Fibroblast of skin of left biceps (primary cell): ENCODE measurements at regions not wholly inside any gene's neighbourhood (a gene's known extent, or its start where the extent isn't known, plus 50 kb on each side); places are given as distances from the start of the nearest gene placed in this dataset.

Experiments
- DNase-seq, 2 experiments: peaks; one replicate each; pipeline ENCODE4 v3.0.0-alpha.2; 2013; ENCODE audit warnings: low read depth in 2 of 2

DNA sequence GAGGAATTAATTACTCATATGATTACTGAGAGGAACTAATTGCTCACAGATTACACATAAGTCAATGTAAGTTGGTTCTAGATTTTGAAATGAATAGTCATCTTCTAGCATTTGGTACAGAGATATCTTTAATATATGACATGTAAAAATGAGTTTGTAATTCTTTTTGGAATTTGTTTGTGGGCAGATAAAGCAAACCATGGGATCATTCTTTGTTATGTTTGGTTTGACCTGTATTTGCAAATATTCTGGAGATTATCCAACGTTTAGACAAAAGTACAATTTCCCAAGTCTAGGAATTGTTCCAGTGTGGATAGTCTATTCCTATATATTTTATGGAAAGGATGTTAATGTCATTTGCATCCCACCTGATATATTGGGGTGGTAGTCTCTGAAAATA lies 309.6 kb upstream of the EDNRB start:
- DNase-seq = no peak

DNA sequence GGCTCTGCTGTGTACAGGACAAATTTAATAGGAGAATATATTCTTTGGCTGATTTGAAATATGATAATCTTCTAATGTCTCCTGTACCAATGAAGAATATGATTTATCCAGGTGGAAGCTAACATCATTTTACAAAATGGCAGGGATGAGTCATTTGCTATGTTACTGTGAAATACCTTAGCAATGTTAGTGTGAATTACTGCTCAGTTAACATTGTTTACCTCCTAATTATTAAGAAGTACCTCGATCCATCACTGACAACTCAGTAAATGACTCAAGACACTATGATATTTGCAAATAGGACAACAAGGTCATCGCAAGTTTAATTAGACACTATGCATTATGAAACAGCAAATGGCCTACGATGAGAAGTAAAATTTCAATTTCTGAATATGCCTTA lies 309.1 kb upstream of the EDNRB start:
- no peak for DNase-seq

DNA sequence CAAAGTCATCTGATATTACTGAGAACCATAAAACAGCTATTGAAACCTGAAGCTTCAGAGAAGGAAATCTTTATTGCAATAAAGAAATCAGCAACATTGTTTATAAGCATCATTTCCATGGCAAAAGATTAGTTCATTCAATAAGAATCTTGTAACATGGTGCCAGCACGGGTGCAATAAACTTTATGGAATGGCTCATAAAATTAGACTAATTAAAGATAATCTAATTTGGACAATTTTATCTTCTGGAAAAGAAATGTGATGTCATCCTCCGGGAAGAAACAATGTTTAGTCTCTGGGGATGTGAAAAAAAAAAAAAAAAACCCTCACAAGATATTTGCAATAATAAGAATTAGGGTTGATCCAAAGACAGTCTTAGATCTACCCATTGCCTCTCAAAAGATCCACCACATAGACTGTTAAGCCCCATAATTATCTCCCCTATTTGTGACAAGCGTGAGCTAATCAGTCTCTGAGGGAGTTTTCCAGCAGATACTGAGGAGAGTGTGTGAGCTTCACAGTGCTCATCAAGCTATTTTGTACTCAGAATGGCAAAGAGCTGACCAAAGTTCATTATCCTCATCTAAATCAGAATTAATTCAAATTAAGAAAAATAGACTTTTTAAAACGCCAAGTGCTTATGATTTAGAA lies 297.0 kb upstream of the EDNRB start:
- no peak for DNase-seq

DNA sequence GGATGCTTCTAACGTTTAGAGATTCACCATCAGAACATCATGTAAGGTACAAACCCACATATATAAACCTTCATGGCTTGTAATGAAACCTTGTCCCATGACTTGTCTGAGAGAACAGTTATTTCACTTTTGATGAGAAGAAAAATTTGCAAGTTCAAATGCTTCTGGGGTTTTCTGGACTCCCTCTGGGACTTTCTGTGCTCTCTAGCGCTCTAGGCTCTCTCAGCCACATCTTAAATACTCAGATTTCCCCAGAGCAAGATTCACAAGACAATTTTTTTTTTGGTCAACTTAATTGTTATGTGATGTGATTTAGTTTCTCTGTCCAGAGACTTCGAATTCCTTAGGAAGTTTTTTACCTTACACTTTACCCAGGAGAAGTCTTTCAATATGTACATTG lies 282.8 kb upstream of the EDNRB start:
- no peak for DNase-seq

DNA sequence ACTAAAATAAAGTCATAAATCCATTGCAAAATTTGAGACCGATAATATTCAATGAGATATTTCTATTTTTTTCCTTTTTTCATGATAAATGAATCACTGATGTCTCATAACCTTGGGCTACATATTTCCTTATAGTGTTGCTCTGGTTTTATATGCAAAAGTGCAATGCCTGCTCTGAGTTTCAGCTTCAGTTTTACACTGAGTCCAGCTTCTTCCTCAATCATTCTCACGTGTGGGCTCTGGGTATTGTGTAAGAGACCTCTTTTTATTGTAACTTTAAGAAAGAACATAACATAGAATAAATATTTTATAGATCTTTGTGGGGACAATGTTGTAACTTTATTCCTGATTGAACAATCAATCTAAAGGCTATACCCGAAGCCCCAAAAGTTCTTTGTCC lies 280.2 kb upstream of the EDNRB start:
- no peak for DNase-seq

DNA sequence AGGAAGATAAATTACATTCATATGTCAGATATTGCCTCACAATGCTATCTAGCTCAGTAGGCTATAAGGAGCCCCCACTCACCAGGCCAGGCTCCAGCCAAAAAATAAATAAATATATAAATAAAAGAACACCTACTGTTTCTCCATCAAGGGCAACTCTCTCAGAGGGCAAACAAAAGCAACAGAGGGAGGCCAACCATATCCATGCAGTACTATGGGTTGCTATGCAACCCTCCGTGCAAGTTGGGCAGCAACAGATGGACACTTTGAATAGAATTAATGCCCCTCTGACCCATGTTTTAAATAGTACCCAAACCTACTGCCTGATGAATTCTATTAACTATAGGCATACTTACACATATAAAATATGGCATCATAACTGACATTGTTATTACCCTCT lies 279.8 kb upstream of the EDNRB start:
- DNase-seq = no peak

DNA sequence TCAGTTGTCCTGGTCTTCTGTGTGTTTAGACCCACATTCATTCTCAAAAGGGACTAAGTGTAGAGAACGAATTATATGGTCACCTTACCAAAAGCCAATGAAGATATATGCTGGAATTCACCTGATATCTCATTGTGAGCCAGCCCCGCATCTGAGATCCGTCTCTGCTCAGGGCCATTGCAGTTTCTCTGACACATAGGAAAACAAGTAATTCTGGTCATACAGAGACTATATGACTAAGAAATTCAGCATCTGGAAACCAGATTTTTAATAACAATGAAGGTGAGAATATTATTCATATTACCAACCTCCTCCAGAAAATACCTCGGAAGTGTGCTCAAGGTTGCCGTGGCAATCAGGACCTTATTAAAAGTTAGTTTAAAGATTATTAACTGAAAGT lies 278.6 kb upstream of the EDNRB start:
- no peak for DNase-seq

DNA sequence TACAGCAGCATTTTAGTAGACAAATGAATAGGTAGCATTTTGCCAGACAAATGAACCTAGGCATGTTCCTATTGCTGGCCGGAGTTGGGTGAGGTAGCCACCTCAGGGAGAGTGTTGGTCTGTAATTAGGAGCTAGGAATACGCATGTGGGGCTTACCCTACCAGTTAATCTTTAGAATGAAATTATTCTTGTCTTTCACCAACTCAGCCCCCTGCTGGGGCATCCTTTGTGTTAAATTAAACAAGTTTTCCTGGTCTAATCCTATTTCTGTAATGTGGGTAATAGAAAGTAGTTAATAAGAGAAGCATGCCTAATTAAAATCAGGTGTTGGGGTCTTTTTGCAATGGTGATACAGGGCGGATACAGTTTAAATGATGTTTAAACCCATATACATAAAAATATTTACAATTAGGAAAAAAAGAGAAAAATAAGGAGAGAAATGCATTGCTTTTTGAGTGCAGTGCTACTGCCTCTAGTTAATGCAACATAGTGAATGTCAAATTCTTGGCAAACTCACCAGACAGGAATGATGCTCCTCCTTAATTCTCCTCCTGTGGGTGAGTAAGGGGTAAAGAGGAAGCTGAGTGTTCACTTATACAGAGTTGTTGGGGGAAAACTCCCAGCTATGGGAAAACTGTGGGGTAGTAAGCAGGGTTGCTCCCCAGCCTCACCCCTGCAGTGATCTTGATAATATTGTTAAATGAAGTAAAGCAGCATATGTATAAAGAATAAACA lies 276.4 kb upstream of the EDNRB start:
- DNase-seq = peak in 1 of 2 experiments; percentile 21

DNA sequence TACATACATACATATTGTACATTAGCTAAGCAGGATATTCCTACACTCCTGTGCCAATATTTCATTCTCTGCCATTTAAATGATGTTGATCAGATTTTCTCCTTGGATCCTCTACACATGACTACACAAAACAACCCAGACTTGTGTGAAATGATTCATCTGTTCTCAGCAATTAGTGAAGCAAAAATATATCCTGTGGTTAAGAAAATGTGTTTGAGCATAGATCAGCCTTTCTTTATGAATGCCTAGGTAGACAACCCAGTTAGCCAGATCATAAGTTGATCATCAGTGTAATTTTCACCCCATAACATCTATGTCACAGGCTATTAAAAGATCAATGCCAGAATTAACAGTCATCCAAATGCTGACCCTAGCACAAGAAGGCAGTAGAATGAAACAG lies 275.2 kb upstream of the EDNRB start:
- no peak for DNase-seq

DNA sequence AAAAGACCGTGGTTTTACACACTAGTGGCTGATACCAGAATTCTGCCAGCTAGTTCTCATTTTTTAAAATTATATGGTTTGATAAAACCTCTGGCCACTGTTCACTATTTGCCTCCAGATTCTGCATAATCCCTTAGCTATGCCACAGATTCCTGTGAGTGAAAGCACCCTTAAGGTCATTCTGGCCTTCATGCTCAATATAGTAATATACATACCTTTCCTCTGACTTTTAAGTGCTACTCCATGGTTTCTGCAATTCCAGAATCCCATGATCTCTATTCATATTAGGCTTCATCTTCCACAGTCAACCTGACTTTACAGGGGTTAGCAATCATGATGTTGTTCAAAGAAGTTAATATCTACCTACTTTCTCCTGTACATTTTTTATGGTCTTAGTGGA lies 274.1 kb upstream of the EDNRB start:
- DNase-seq = no peak

DNA sequence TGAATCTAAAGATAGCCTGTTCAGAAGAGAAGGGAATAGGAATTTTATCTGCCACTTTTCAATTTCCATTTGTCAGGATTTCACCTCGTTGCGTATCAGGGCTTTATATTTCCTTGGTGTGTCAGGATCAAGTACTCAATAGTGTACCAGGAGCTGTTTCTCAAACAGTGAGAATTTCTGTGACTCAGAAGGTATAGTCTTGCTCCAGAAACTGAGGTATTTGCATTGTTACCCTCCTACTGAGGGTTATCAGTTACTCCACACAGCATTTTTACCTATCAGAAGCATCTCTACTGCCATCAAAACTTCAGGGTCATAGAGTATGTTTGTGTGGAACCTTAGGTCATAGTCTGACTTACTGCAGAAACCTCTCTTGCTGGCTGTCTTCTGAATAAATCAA lies 271.7 kb upstream of the EDNRB start:
- DNase-seq = no peak

DNA sequence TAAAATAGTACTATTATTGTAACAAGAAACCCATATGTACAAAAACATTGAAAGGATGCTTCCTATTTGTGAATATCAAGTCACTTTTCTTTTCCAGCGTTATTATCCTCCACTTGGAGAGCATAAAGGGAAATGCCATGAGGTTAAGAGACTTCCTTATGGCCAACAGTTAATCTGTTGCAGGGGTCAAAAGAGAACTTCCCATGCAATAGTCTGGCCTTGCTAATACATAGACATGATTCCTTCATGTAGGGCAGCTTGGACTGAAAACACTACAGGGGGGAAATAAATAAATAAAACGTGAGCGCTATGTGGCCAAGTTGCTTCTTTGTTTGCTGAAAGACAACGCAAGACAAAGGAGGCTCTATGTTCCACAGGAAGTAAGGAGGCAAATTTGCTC lies 269.1 kb upstream of the EDNRB start:
- DNase-seq = no peak

DNA sequence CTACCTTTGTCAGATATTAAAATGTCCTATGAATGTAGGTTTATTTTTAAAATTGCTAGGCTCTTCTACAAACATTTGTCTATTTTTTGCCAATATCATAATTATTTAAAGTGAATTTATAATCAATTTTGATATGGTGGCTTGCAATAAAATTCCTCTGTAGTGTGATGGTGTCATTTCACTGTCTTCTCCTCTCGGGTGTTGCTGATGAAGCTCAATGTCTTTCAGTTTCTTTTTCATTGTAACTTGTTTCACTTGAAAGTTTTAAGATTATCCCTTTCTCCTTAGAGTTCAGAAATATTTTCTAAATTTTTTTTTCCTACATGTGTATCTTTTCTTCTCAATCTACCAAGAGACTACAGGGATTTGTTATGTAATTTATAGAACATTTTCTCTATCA lies 267.1 kb upstream of the EDNRB start:
- DNase-seq = no peak

DNA sequence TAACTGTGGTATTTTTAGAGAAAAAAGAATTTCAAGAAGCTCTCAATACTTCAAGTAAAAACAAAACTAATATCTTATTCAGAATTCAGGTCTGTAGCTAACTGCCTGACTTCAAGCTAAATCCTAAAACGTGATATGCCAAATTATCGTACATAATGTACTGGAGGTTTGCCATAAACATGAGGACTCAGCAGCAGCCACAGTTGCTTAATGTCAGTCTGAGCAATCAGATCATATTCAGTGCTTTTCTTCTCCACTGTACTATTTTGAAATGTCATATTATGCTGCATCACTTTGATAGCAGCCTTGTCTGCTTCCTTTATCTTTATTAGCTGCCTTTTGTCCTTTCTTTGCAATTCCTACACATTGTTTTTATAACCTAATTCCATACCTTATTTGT lies 265.1 kb upstream of the EDNRB start:
- no peak for DNase-seq

DNA sequence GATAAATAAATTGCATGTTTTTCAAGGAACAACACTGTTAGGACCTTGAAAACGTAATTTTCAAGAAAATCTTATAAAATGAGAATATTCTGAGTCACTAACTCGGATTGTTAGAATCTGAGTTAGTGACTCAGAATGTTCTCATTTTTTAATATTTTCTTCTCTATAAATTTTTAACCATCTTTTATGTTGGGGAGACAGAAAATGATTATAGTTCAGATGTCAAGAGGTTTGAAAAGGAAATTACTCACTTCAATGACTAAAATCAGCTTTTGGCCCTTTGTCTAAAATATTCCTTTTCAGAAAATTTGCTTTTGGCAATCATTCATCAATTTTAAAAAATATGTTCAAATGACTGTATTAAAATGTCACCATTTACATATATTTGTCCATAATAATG lies 264.2 kb upstream of the EDNRB start:
- DNase-seq = no peak

DNA sequence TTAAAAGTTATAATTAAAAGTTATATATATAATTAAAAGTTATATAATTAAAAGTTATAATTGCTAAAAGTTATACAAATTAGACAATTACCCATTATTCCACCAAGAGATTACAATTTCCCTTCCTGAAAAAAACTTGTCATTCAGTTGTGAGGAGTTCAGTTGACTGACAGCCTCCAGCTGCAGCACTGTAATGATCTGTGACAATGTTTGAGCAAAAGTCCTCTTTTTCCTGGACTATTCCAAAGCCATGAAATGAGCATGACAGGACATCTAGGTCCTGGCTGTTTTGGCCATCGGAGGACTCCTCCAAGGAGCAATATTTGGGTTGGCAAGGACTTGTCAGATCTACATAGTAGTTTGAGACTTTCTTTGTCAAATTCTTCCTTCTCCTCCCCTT lies 258.7 kb upstream of the EDNRB start:
- no peak for DNase-seq

DNA sequence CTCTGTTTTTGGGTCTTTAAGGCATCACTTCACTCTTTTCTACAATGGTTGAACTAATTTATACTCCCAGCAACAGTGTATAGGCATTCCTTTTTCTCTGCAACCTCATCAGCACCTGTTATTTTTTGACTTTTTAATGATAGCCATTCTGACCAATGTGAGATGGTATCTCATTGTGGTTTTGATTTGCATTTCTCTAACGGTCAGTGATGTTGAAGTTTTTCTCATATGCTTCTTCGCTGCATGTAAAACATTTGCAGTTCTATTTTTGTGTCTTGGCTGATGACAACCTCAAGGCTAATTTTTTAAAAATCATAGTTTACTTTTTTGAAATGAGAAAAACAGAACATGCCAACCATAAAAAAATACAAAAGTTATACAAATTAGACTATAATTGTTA lies 258.2 kb upstream of the EDNRB start:
- DNase-seq = no peak

DNA sequence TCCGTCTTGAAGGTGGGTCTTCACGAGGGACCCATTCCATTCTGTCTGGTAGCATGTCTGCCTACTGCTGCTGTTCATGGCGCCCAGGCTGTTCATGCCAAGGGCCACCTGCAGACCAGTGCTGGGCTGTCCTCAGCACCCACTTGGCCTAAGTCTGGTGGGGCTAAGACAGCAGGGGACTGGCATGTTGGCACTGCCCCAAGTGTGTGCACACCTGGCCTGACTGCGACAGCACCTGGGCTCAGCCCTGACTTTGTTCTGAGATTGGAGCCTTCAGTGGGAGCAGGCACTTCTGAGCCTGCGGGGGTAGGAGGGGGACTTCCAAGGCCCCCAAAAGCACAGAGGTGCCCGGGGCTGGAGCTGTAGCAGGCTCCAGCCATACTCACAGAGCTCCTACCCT lies 250.8 kb upstream of the EDNRB start:
- DNase-seq = no peak

DNA sequence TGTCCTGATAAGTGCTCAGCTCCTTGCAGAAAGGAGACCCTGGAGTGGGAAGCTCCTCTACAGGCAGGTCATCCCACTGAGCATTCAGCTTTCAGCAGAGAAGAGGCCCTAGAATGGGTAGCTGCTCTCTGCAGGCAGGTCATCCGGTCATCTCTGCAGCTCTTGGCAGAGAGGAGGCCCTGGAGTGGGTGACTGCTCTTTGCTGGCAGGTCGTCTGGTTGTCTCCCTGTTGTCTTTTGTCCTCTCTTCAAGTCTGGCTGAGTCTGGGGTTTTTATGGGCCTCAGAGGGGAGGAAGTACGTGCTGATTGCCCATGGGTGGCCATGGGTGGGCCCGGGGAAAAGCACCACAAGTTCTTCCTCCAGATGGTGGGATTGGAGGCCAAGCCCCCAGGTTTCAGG lies 250.3 kb upstream of the EDNRB start:
- DNase-seq = no peak

DNA sequence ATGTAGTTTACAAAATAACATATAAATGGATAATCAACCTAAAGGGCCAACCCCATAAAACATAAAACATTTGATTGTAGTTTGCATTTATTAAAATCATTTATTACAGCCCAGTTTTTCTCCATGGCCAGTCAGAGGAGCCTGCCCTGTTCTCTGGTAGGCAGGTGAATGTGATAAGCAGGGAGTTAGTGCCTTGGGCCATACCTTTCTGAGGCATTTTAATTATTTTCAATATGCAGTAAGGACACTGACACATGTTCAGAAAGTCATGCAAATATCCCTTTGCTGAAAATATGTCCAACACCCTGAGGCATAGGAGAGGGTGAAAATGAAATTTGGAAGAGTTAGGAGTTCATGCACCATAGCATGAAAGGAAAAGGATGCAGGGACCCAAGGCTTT lies 242.6 kb upstream of the EDNRB start:
- no peak for DNase-seq

DNA sequence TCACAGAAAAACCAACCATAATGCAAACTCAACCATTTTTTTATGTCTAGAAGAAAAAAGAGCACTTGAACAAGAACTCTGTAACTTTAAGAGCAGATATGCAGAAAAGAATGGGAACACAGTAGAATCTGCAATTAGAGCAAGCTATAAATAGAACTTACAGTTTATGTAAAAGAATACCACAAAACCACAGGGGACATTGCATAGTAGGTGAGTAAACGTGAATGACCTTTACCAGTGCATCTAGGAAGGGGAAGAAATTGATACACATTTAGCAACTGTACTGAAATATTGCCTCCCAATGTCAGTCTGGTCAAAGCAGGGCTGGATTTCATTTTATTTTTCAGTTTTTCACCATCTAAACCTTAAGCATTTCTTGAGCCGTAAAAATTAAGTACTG lies 242.2 kb upstream of the EDNRB start:
- DNase-seq = peak; percentile 47 to 52

DNA sequence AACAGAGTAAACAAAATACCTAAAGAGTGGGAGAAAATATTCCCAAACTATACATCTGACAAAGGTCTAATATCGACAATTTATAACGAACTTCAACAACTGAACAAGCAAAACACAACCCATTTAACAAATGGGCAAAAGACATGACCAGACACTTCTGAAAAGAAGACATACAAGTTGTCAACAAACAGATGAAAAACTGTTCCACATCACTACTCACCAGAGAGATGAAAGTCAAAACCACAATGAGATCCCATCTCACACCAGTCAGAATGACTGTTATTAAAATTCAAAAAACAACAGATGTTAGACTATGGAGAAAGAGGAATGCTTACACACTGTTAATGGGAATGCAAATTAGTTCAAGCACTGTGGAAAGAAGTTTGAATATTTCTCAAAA lies 233.8 kb upstream of the EDNRB start:
- no peak for DNase-seq

DNA sequence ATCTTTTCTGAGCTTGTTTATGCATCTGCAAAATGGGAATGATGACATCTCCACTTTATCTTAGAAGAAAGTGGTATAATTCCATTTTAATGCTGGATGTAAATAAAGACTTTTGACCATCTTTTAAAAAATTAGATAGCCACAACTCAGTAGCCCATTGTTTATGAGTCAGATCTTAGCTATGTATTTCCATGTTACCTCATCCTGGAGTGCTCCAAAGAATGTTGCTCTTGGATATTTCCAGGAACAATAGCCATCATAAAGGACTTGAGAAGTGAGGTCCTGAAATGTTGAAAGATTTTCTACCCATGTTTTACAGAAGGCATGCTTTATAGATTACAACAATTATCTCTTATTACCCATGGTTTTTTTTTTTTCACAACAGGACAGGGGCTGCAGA lies 229.3 kb upstream of the EDNRB start:
- DNase-seq = peak; percentile 61 to 67

DNA sequence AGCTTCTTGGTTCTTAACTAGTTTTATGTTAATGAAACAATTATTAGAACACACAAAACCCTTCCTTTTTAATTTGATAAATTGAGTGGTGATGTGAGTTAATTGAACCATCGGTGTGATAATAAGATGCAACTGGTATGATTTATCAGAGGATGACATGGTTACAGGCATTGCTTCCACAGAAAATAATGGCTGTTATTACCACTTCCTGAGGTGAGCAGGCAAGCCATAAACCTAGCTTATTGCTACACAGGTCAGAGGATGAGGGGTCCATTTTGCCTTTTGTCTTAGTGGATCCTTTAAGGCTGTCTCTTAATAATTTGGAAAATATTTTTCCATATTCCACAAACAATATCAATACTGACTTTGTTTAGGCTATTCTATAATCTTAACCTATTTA lies 226.6 kb upstream of the EDNRB start:
- DNase-seq = no peak
